22Rv1 (cell line): ENCODE measurements at regions not wholly inside any gene's neighbourhood (a gene's known extent, or its start where the extent isn't known, plus 50 kb on each side); places are given as distances from the start of the nearest gene placed in this dataset.

ENCODE experiments used
- H3K27ac ChIP-seq: fragments of 450-650 bp; 2 replicates; pipeline ENCODE4 v1.5.1; 2017
- CTCF ChIP-seq: fragments of 450-650 bp; IDR thresholded peaks from 2 replicates; pipeline ENCODE4 v1.5.1; 2017; ENCODE audit warnings: mild to moderate bottlenecking
- ZFX ChIP-seq: fragments of 450-650 bp; IDR thresholded peaks from 2 replicates; pipeline ENCODE4 v1.6.1; 2017; ENCODE audit warnings: antibody characterized with exemption, borderline replicate concordance

DNA sequence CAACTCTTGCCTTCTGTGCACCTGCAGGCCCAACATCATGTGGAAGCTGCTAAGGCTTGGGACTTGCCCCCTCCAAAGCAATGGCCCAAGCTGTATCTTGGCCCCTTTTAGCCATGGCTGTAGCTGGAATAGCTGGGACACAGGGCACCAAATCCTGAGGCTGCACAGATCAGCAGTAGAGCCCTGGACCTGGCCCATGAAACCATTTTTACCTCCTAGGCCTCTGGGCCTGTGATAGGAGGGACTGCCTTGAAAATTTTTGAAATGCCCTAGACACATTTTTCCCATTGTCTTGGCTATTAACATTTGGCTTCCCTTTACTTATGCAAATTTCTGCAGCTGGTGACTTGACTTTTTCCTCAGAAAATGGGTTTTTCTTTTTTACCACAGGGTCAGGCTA lies 68.7 kb downstream of the ING1 start:
- no peak for TF ChIP-seq ZFX
- no peak for TF ChIP-seq CTCF

GRCh38 chr13:110784704-110785103 lies 71.2 kb downstream of the ING1 start:
- TF ChIP-seq CTCF (no peak), ZFX (no peak)

More for the DNA sequence above, 68.7 kb downstream of the ING1 start:
- no peak overlapping the region for H3K27ac ChIP-seq

GRCh38 chr13:110788778-110789177 lies 75.3 kb downstream of the ING1 start:
- H3K27ac ChIP-seq = no peak overlapping the region
- TF ChIP-seq CTCF (no peak), ZFX (no peak)

More at GRCh38 chr13:110784704-110785103, 71.2 kb downstream of the ING1 start:
- H3K27ac ChIP-seq = no peak overlapping the region

DNA sequence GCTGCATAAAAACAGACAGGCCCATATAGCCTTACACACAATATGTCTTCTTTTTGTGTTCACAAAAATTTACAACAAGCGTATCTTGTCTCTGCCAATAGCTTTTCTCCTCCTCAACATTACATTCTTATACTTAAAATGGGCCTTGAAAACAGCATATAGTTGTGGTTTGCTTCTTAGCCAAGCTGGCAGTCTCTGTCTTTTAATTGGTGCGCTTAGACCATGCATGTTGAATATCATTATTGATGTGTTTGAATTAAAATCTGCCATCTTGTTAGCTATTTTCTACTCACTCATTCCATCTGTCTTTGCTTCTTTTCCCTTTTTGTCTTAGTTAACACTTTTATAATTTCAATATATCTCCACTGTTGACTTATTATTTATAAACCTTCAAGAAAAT lies 76.4 kb downstream of the ING1 start:
- no peak for TF ChIP-seq ZFX
- TF ChIP-seq CTCF = no peak

DNA sequence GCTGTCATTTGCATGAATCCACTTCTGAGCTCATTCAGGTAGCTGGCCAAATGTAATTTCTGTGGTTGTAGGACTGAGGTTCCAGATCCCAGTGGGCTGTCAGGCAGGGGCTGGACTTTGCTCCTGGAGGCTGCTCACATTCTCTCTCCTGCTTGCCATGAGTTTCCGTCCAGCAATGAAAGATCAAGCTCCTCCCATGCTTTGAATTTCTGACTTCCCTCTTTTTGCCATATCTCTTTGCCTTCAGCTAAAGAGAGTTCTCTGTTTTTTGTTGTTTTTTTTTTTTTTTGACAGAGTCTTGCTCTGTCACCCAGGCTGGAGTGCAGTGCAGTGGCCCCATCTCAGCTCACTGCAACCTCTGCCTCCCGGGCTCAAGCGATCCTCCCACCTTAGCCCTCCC lies 76.9 kb downstream of the ING1 start:
- no peak overlapping the region for H3K27ac ChIP-seq

More for the DNA sequence above, 76.4 kb downstream of the ING1 start:
- no peak overlapping the region for H3K27ac ChIP-seq

DNA sequence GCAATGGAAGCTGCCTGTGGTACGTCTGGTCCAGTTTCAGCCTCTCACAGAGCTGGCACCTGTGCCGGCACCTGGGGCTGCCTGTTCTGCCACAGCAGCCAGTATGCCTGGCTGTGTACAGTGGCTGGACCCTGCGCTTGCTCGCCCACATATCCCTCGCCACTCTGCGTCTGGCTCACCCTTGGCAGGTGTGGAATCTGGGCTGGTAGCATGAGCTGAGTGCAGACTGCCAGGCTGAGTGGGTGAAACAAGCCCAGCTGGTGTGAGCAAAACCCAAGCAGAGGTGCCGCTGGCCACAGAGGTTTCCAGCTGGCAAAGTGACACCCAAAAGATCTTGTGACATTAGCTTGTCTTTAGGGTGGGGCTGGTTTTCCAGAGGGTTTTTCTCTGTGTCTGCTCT lies 80.7 kb downstream of the ING1 start:
- H3K27ac ChIP-seq = no peak overlapping the region
- TF ChIP-seq CTCF (no peak), ZFX (no peak)

More for the DNA sequence above, 76.9 kb downstream of the ING1 start:
- no peak for TF ChIP-seq ZFX
- no peak for TF ChIP-seq CTCF

DNA sequence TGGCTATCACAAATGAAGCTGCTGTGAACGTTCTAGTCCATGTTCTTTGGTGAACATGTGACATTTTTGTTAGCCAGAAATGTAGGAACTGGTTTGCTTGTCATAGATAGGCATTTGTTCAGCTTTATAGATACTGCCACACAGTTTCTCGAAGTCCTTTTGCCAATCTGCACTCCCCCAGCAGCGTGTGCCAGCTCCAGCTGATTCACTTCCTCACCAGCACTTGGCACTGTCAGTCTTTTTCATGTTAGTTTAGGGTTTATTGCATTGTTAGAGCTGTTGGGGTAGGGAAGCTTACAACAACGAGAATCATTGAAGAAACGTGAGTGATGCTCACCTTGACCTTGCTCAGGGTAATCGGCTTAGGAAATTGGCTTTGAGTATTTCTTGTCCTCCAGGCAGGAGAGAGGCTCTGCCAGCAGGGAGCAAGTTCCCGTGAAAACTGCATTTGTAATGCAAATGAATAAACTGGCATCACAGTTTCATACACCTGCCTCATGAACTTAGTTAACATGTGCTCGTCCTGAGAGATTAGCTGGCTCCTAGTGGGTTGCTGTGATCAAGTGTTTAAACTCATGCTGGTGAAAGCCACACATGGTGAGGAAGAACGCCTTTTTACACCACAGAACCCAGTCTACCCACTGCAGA lies 83.9 kb downstream of the ING1 start:
- no peak overlapping the region for H3K27ac ChIP-seq
- TF ChIP-seq ZFX (no peak), CTCF (no peak)
